ENCODE measurements at regions not wholly inside any gene's neighbourhood (a gene's known extent, or its start where the extent isn't known, plus 50 kb on each side); places are given as distances from the start of the nearest gene placed in this dataset.

GRCh38 chr5:152305525-152305924 is 99.6 kb downstream of the NMUR2 start:
- H3K9me3 ChIP-seq (ENCODE audit: control insufficient read depth in 2 of 3, insufficient read depth in 1 of 3, low read length in 3 of 3): no peaks in the 10 kb centered on the region
- no peaks in the 10 kb centered on the region for H3K36me3 ChIP-seq (ENCODE audit: control insufficient read depth in 2 of 3, insufficient read depth in 3 of 3, low read length in 3 of 3)
- no peak for FAIRE-seq
- H3K4me1 ChIP-seq (ENCODE audit: control insufficient read depth in 2 of 3, insufficient read depth in 2 of 3, low read depth in 1 of 3, low read length in 3 of 3): no peaks in the 10 kb centered on the region
- H3K27me3 ChIP-seq (ENCODE audit: control insufficient read depth, insufficient read depth, low read length): no peaks in the 10 kb centered on the region
- DNase-seq: no peak
- intact Hi-C loops (cut with DNase I): no loop called here
- no peak overlapping the region for H3K4me3 ChIP-seq (ENCODE audit: low read length in 3 of 3)
- TF ChIP-seq CTCF (IDR thresholded peaks at IDR 0.05; ENCODE audit: borderline replicate concordance, extremely low read depth, insufficient read depth): no peak
- no peak overlapping the region for H3K27ac ChIP-seq (ENCODE audit: low read depth in 2 of 2, low read length in 2 of 2)
- H3K9ac ChIP-seq (ENCODE audit: low read length in 3 of 3): no peak overlapping the region

GRCh38 chr5:152303841-152304240 is 101.2 kb downstream of the NMUR2 start:
- Histone ChIP-seq H3K4me3 (ENCODE audit: low read length in 3 of 3) (no peak overlapping the region), H3K9me3 (ENCODE audit: control insufficient read depth in 2 of 3, insufficient read depth in 1 of 3, low read length in 3 of 3) (no peaks in the 10 kb centered on the region), H3K36me3 (ENCODE audit: control insufficient read depth in 2 of 3, insufficient read depth in 3 of 3, low read length in 3 of 3) (no peaks in the 10 kb centered on the region), H3K27ac (ENCODE audit: low read depth in 2 of 2, low read length in 2 of 2) (no peak overlapping the region), H3K27me3 (ENCODE audit: control insufficient read depth, insufficient read depth, low read length) (no peaks in the 10 kb centered on the region), H3K4me1 (ENCODE audit: control insufficient read depth in 2 of 3, insufficient read depth in 2 of 3, low read depth in 1 of 3, low read length in 3 of 3) (no peaks in the 10 kb centered on the region), H3K9ac (ENCODE audit: low read length in 3 of 3) (no peak overlapping the region)
- no peak for TF ChIP-seq CTCF (IDR thresholded peaks at IDR 0.05; ENCODE audit: borderline replicate concordance, extremely low read depth, insufficient read depth)
- no peak for FAIRE-seq
- DNase-seq: no peak
- intact Hi-C loops (cut with DNase I): no loop called here

- H3K27me3 ChIP-seq (ENCODE audit: control insufficient read depth, insufficient read depth, low read length): no peaks in the 10 kb centered on the region
- H3K9ac ChIP-seq (ENCODE audit: low read length in 3 of 3): no peak overlapping the region
- no peak overlapping the region for H3K4me3 ChIP-seq (ENCODE audit: low read length in 3 of 3)
- no peak for DNase-seq
- TF ChIP-seq CTCF (IDR thresholded peaks at IDR 0.05; ENCODE audit: borderline replicate concordance, extremely low read depth, insufficient read depth): no peak
- no peak overlapping the region for H3K27ac ChIP-seq (ENCODE audit: low read depth in 2 of 2, low read length in 2 of 2)
- no peaks in the 10 kb centered on the region for H3K9me3 ChIP-seq (ENCODE audit: control insufficient read depth in 2 of 3, insufficient read depth in 1 of 3, low read length in 3 of 3)
- FAIRE-seq: no peak
- intact Hi-C loops (cut with DNase I): no loop called here
- H3K36me3 ChIP-seq (ENCODE audit: control insufficient read depth in 2 of 3, insufficient read depth in 3 of 3, low read length in 3 of 3): no peaks in the 10 kb centered on the region
- H3K4me1 ChIP-seq (ENCODE audit: control insufficient read depth in 2 of 3, insufficient read depth in 2 of 3, low read depth in 1 of 3, low read length in 3 of 3): no peaks in the 10 kb centered on the region
Measured at GRCh38 chr5:152297866-152298265, 107.2 kb downstream of the NMUR2 start.

- Histone ChIP-seq H3K27ac (ENCODE audit: low read depth in 2 of 2, low read length in 2 of 2) (no peak overlapping the region), H3K36me3 (ENCODE audit: control insufficient read depth in 2 of 3, insufficient read depth in 3 of 3, low read length in 3 of 3) (no peaks in the 10 kb centered on the region), H3K4me1 (ENCODE audit: control insufficient read depth in 2 of 3, insufficient read depth in 2 of 3, low read depth in 1 of 3, low read length in 3 of 3) (no peaks in the 10 kb centered on the region), H3K4me3 (ENCODE audit: low read length in 3 of 3) (no peak overlapping the region), H3K9ac (ENCODE audit: low read length in 3 of 3) (no peak overlapping the region), H3K9me3 (ENCODE audit: control insufficient read depth in 2 of 3, insufficient read depth in 1 of 3, low read length in 3 of 3) (no peaks in the 10 kb centered on the region), H3K27me3 (ENCODE audit: control insufficient read depth, insufficient read depth, low read length) (no peaks in the 10 kb centered on the region)
- intact Hi-C loops (cut with DNase I): no loop called here
- no peak for TF ChIP-seq CTCF (IDR thresholded peaks at IDR 0.05; ENCODE audit: borderline replicate concordance, extremely low read depth, insufficient read depth)
- DNase-seq: no peak
- FAIRE-seq: no peak
Measured at GRCh38 chr5:152293189-152293588, 111.9 kb downstream of the NMUR2 start.
